ENCODE measurements at regions not wholly inside any gene's neighbourhood (a gene's known extent, or its start where the extent isn't known, plus 50 kb on each side); places are given as distances from the start of the nearest gene placed in this dataset.

DNA sequence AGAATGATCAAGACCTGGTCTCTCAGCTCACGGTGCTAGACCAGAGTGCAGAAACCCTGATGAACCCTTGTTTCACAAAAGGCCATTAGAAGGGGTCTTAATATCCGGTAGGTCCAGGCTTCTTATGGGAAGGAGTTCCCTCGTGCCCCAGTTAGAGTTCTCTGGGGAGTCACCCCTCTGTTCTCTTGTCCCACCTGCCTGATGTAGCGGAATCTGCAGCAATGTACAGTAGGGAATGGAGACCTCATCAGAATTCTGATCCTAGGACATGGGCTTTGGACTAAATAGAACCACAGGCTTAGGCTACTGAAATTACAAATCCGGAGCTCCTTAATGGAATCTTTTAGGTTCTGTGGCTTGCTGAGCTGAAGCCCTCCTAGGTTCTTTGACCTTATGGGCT is 243.6 kb upstream of the IRX2 start:
- no TSS peak for BruUV-seq (replicated peaks)
- no peak overlapping the region for H3K27ac ChIP-seq (ENCODE audit: control insufficient read depth, insufficient read depth)
- WGBS (ENCODE audit: insufficient coverage, insufficient replicate concordance, low lambda C conversion rate, missing lambda C conversion rate) = 26% methylated on average over 5 of the region's 5 CpGs
- H3K9ac ChIP-seq (ENCODE audit: control insufficient read depth, insufficient read depth, low read length) = no peak overlapping the region
- ChIA-PET CTCF (interaction anchor here (1.2 kb wide), 1 partner anchor 488 kb away, joined by 3 read pairs; no protein-coding TSS in a partner anchor), POLR2A (no interaction called here), RAD21 (ENCODE audit: unreplicated experiment) (no interaction called here), SMC1A (ENCODE audit: uncharacterized antibody, unreplicated experiment) (no interaction called here)
- DNase-seq (ENCODE audit: low read depth, low spot score) (no peak), ATAC-seq (no peak), FAIRE-seq (no peak)
- H3K36me3 ChIP-seq (ENCODE audit: control insufficient read depth in 2 of 2, insufficient read depth in 2 of 2, low read length in 1 of 2) = no peaks in the 10 kb centered on the region
- H3K4me1 ChIP-seq (ENCODE audit: control insufficient read depth, insufficient read depth, low read length) = no peaks in the 10 kb centered on the region
- no peaks in the 10 kb centered on the region; the same call in 2 of the 3 replicates for H3K9me3 ChIP-seq (replicated peaks; ENCODE audit: control insufficient read depth, insufficient read depth, low read length)
- H3K4me2 ChIP-seq (ENCODE audit: control insufficient read depth, insufficient read depth) = no peak overlapping the region
- no peak overlapping the region for H2AFZ ChIP-seq (ENCODE audit: control insufficient read depth, low read depth, low read length)
- H3K27me3 ChIP-seq (replicated peaks in 1 of 2; ENCODE audit: control insufficient read depth in 2 of 2, insufficient read depth in 2 of 2, low read length in 1 of 2) = no peaks in the 10 kb centered on the region
- H3K79me2 ChIP-seq (ENCODE audit: control insufficient read depth, insufficient read depth, low read length) = no peaks in the 10 kb centered on the region
- H4K20me1 ChIP-seq (ENCODE audit: control insufficient read depth, insufficient read depth) = no peaks in the 10 kb centered on the region
- in situ Hi-C loops (cut with MboI) (no loop called here), intact Hi-C loops (cut with micrococcal nuclease; ENCODE audit: unreplicated experiment) (no loop called here)
- no peak overlapping the region for H3K4me3 ChIP-seq
- no peak for TF ChIP-seq SUZ12 (IDR thresholded peaks at IDR 0.05; ENCODE audit: unreplicated experiment)
- no peak for TF ChIP-seq CHD1 (IDR thresholded peaks at IDR 0.05; ENCODE audit: low read depth, low read length)
- TF ChIP-seq, protein P1, sequence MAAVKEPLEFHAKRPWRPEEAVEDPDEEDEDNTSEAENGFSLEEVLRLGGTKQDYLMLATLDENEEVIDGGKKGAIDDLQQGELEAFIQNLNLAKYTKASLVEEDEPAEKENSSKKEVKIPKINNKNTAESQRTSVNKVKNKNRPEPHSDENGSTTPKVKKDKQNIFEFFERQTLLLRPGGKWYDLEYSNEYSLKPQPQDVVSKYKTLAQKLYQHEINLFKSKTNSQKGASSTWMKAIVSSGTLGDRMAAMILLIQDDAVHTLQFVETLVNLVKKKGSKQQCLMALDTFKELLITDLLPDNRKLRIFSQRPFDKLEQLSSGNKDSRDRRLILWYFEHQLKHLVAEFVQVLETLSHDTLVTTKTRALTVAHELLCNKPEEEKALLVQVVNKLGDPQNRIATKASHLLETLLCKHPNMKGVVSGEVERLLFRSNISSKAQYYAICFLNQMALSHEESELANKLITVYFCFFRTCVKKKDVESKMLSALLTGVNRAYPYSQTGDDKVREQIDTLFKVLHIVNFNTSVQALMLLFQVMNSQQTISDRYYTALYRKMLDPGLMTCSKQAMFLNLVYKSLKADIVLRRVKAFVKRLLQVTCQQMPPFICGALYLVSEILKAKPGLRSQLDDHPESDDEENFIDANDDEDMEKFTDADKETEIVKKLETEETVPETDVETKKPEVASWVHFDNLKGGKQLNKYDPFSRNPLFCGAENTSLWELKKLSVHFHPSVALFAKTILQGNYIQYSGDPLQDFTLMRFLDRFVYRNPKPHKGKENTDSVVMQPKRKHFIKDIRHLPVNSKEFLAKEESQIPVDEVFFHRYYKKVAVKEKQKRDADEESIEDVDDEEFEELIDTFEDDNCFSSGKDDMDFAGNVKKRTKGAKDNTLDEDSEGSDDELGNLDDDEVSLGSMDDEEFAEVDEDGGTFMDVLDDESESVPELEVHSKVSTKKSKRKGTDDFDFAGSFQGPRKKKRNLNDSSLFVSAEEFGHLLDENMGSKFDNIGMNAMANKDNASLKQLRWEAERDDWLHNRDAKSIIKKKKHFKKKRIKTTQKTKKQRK (IDR thresholded peaks at IDR 0.05; ENCODE audit: low read depth, low read length) = no peak
- no peak for TF ChIP-seq BCL11A (IDR thresholded peaks at IDR 0.05; ENCODE audit: low read depth, low read length)
- no peak for TF ChIP-seq RUNX3 (IDR thresholded peaks at IDR 0.05; ENCODE audit: low read length)
- no peak for TF ChIP-seq ZNF274 (IDR thresholded peaks at IDR 0.05; ENCODE audit: insufficient read depth, insufficient read length)
- TF ChIP-seq STAT1 (conservative IDR thresholded peaks at IDR 0.05) = no peak
- no peak for TF ChIP-seq MEF2A (IDR thresholded peaks at IDR 0.05; ENCODE audit: insufficient read depth, low read depth, low read length)
- TF ChIP-seq, protein P2, sequence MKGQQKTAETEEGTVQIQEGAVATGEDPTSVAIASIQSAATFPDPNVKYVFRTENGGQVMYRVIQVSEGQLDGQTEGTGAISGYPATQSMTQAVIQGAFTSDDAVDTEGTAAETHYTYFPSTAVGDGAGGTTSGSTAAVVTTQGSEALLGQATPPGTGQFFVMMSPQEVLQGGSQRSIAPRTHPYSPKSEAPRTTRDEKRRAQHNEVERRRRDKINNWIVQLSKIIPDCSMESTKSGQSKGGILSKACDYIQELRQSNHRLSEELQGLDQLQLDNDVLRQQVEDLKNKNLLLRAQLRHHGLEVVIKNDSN (IDR thresholded peaks at IDR 0.05; ENCODE audit: borderline replicate concordance, extremely low read length, insufficient read depth, low read depth, low read length) = no peak
- no peak for TF ChIP-seq MXI1 (IDR thresholded peaks at IDR 0.05; ENCODE audit: low read depth, low read length)
- TF ChIP-seq NBN (IDR thresholded peaks at IDR 0.05) = no peak
